H9 (cell line): ENCODE measurements at regions not wholly inside any gene's neighbourhood (a gene's known extent, or its start where the extent isn't known, plus 50 kb on each side); places are given as distances from the start of the nearest gene placed in this dataset.

Experiments
- DNase-seq: peaks from one replicate; pipeline ENCODE4 v3.0.0-alpha.2; 2017
- H2AFZ ChIP-seq: one replicate; pipeline ENCODE4 v1.6.1; 2013; ENCODE audit warnings: mild to moderate bottlenecking, low read length, control low read depth, moderate library complexity
- H2AK5ac ChIP-seq: 2 replicates; pipeline ENCODE4 v1.6.1; 2013; ENCODE audit warnings: low read length, control low read depth, mixed read lengths; ENCODE audit not compliant: insufficient read length
- H2BK120ac ChIP-seq: one replicate; pipeline ENCODE4 v1.6.1; 2013; ENCODE audit warnings: low read depth, mild to moderate bottlenecking, low read length, control low read depth, inconsistent platforms; ENCODE audit not compliant: poor library complexity, severe bottlenecking
- H2BK12ac ChIP-seq: 2 replicates; pipeline ENCODE4 v1.6.1; 2013; ENCODE audit warnings: low read length, control low read depth, mixed read lengths, low read depth; ENCODE audit not compliant: insufficient read length
- H2BK15ac ChIP-seq: 2 replicates; pipeline ENCODE4 v1.6.1; 2013; ENCODE audit warnings: low read depth, low read length, control low read depth
- H2BK20ac ChIP-seq: one replicate; pipeline ENCODE4 v1.6.1; 2013; ENCODE audit warnings: low read depth, mild to moderate bottlenecking, low read length, control low read depth, inconsistent platforms; ENCODE audit not compliant: poor library complexity, severe bottlenecking
- H2BK5ac ChIP-seq: 2 replicates; pipeline ENCODE4 v1.6.1; 2013; ENCODE audit warnings: low read length, control low read depth, mixed read lengths; ENCODE audit not compliant: insufficient read length
- H3K14ac ChIP-seq: 2 replicates; pipeline ENCODE4 v1.6.1; 2013; ENCODE audit warnings: low read length, control low read depth; ENCODE audit not compliant: insufficient read depth
- H3K18ac ChIP-seq: 2 replicates; pipeline ENCODE4 v1.6.1; 2013; ENCODE audit warnings: low read depth, mild to moderate bottlenecking, mixed read lengths, low read length, control low read depth; ENCODE audit not compliant: insufficient read length
- H3K23ac ChIP-seq: 2 replicates; pipeline ENCODE4 v1.6.1; 2013; ENCODE audit warnings: low read length, control low read depth, mixed read lengths, low read depth; ENCODE audit not compliant: insufficient read length
- H3K23me2 ChIP-seq: 2 replicates; pipeline ENCODE4 v1.6.1; 2013; ENCODE audit warnings: low read depth, mild to moderate bottlenecking, mixed read lengths, low read length, control low read depth; ENCODE audit not compliant: insufficient read length, poor library complexity, severe bottlenecking
- H3K27ac ChIP-seq: 2 replicates; pipeline ENCODE4 v1.5.1; 2013; ENCODE audit warnings: low read length, control low read depth, mixed read lengths, low read depth; ENCODE audit not compliant: insufficient read length
- H3K27me3 ChIP-seq: 2 replicates; pipeline ENCODE4 v1.6.1; 2013; ENCODE audit warnings: low read length, control low read depth, inconsistent platforms; ENCODE audit not compliant: insufficient read depth
- H3K4ac ChIP-seq: 2 replicates; pipeline ENCODE4 v1.6.1; 2013; ENCODE audit warnings: low read depth, mild to moderate bottlenecking, control low read depth, inconsistent platforms, low read length, moderate library complexity
- H3K4me1 ChIP-seq: 2 replicates; pipeline ENCODE4 v1.6.1; 2013; ENCODE audit warnings: low read length, control low read depth, inconsistent platforms; ENCODE audit not compliant: insufficient read depth
- H3K4me2 ChIP-seq: 2 replicates; pipeline ENCODE4 v1.6.1; 2013; ENCODE audit warnings: low read length, control low read depth, mixed read lengths; ENCODE audit not compliant: insufficient read length, insufficient read depth
- H3K56ac ChIP-seq: 2 replicates; pipeline ENCODE4 v1.6.1; 2013; ENCODE audit warnings: low read depth, mild to moderate bottlenecking, mixed read lengths, low read length, control low read depth; ENCODE audit not compliant: insufficient read length
- H3K79me1 ChIP-seq: 2 replicates; pipeline ENCODE4 v1.6.1; 2013; ENCODE audit warnings: low read depth, mild to moderate bottlenecking, moderate library complexity, low read length, control low read depth, inconsistent platforms; ENCODE audit not compliant: insufficient read depth, poor library complexity, severe bottlenecking
- H3K79me2 ChIP-seq: 2 replicates; pipeline ENCODE4 v1.6.1; 2013; ENCODE audit warnings: low read length, control low read depth, inconsistent platforms; ENCODE audit not compliant: insufficient read depth
- H3K9ac ChIP-seq: 2 replicates; pipeline ENCODE4 v1.6.1; 2013; ENCODE audit warnings: low read length, control low read depth, mixed read lengths; ENCODE audit not compliant: insufficient read length; ENCODE audit errors: extremely low read depth
- H3K9me3 ChIP-seq: one replicate; pipeline ENCODE4 v1.6.1; 2013; ENCODE audit warnings: low read depth, low read length, inconsistent platforms; ENCODE audit not compliant: control insufficient read depth
- H3T11ph ChIP-seq: one replicate; pipeline ENCODE4 v1.6.1; 2013; ENCODE audit warnings: mild to moderate bottlenecking, low read length, control low read depth, inconsistent platforms
- H4K20me1 ChIP-seq: one replicate; pipeline ENCODE4 v1.6.1; 2013; ENCODE audit not compliant: control insufficient read depth, insufficient read length, insufficient read depth
- H4K5ac ChIP-seq: 2 replicates; pipeline ENCODE4 v1.6.1; 2013; ENCODE audit warnings: low read depth, mild to moderate bottlenecking, mixed read lengths, low read length, control low read depth; ENCODE audit not compliant: insufficient read length
- H4K8ac ChIP-seq: replicated peaks from 2 replicates; pipeline ENCODE4 v1.6.1; 2013; ENCODE audit warnings: low read length, control low read depth, mixed read lengths, low read depth; ENCODE audit not compliant: insufficient read length
- H4K91ac ChIP-seq: 2 replicates; pipeline ENCODE4 v1.6.1; 2013; ENCODE audit warnings: low read depth, mild to moderate bottlenecking, moderate library complexity, mixed read lengths, low read length, control low read depth; ENCODE audit not compliant: insufficient read length
- H3K27ac Mint-ChIP-seq, 3 experiments: 2 replicates in 2 of 3; 3 replicates in 1 of 3; pipeline ENCODE4 v1.8.0; 2020 to 2021; ENCODE audit warnings: mixed read lengths in 3 of 3, mild to moderate bottlenecking in 1 of 3, moderate library complexity in 1 of 3
- H3K27me3 Mint-ChIP-seq: 2 replicates; pipeline ENCODE4 v1.8.0; 2021; ENCODE audit warnings: low read depth, mild to moderate bottlenecking, moderate library complexity, mixed read lengths
- H3K36me3 Mint-ChIP-seq, 3 experiments: 2 replicates in 2 of 3; 3 replicates in 1 of 3; pipeline ENCODE4 v1.8.0; 2020 to 2021; ENCODE audit warnings: low read depth in 3 of 3, mixed read lengths in 3 of 3; ENCODE audit not compliant: insufficient read depth in 1 of 3
- H3K4me1 Mint-ChIP-seq, 2 experiments: 2 replicates each; pipeline ENCODE4 v1.8.0; 2020; ENCODE audit warnings: mixed read lengths in 2 of 2
- H3K4me3 Mint-ChIP-seq, 2 experiments: 2 replicates in 1 of 2; 3 replicates in 1 of 2; pipeline ENCODE4 v1.8.0; 2020 to 2021; ENCODE audit warnings: mild to moderate bottlenecking in 2 of 2, mixed read lengths in 2 of 2, moderate library complexity in 1 of 2
- H3K9me3 Mint-ChIP-seq, 2 experiments: 2 replicates in 1 of 2; 3 replicates in 1 of 2; pipeline ENCODE4 v1.8.0; 2020; ENCODE audit warnings: mild to moderate bottlenecking in 2 of 2, mixed read lengths in 2 of 2, moderate library complexity in 1 of 2
- WGBS: extraction: QIAGEN DNeasy Blood & Tissue Kit; methylation state at CpG from one replicate; pipeline ENCODE4 v1.1.7; 2013; ENCODE audit warnings: missing lambda C conversion rate, low lambda C conversion rate, mixed read lengths; ENCODE audit not compliant: insufficient read length; ENCODE audit errors: extremely low coverage; 5-methylcytosine and 5-hydroxymethylcytosine counted together
- TF ChIP-seq, protein P1 (sequence below): fragments of 200-600 bp; sonication (generic); conservative IDR thresholded peaks from 3 replicates; pipeline ENCODE4 v1.8.0; 2021; ENCODE audit warnings: antibody characterized with exemption, mild to moderate bottlenecking

DNA sequence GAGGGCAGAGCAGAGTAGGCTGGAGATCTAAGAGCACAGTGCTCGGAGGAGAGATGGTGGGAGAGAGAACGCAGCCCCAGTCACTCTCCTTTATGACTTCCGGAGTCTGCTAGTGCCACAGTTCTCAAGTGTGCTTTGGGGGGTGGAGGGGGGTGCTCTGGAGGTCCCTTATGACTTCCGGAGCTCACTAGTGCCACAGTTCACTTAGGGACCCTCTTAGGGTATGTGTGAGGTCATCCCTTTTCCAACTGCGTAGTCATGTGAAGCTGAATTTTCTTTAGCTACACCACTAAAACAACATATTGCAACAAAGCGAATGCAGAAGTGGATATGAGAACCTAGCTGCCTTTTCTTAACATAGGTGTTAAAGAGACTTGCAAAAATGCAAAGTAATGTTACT is 153.7 kb upstream of the KCTD1 start:
- H3K23ac ChIP-seq: no peak overlapping the region
- no peak overlapping the region for H2AK5ac ChIP-seq
- no peak overlapping the region for H4K5ac ChIP-seq
- no peak overlapping the region for H3K4me3 Mint-ChIP-seq
- no peaks in the 10 kb centered on the region; a peak in 2 of 5 replicates for H3K9me3 Mint-ChIP-seq
- no peak overlapping the region for H2BK12ac ChIP-seq
- H3K4me2 ChIP-seq: no peak overlapping the region
- H2BK20ac ChIP-seq: no peak overlapping the region
- TF ChIP-seq, protein P1, sequence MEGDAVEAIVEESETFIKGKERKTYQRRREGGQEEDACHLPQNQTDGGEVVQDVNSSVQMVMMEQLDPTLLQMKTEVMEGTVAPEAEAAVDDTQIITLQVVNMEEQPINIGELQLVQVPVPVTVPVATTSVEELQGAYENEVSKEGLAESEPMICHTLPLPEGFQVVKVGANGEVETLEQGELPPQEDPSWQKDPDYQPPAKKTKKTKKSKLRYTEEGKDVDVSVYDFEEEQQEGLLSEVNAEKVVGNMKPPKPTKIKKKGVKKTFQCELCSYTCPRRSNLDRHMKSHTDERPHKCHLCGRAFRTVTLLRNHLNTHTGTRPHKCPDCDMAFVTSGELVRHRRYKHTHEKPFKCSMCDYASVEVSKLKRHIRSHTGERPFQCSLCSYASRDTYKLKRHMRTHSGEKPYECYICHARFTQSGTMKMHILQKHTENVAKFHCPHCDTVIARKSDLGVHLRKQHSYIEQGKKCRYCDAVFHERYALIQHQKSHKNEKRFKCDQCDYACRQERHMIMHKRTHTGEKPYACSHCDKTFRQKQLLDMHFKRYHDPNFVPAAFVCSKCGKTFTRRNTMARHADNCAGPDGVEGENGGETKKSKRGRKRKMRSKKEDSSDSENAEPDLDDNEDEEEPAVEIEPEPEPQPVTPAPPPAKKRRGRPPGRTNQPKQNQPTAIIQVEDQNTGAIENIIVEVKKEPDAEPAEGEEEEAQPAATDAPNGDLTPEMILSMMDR: no peak
- no peaks in the 10 kb centered on the region for H3K23me2 ChIP-seq
- H3K4ac ChIP-seq: no peak overlapping the region
- H4K8ac ChIP-seq: no peak overlapping the region
- H2AFZ ChIP-seq: no peak overlapping the region
- H3K14ac ChIP-seq: no peak overlapping the region
- H3K27me3 ChIP-seq: peaks cover 22% of the 10 kb centered on the region; the same call in 1 of the 2 replicates
- no peaks in the 10 kb centered on the region for H4K20me1 ChIP-seq
- H3K9me3 ChIP-seq: no peaks in the 10 kb centered on the region
- H3K27ac Mint-ChIP-seq: no peak overlapping the region
- H3K18ac ChIP-seq: no peak overlapping the region
- H3K36me3 Mint-ChIP-seq: no peaks in the 10 kb centered on the region
- H3K79me1 ChIP-seq: no peaks in the 10 kb centered on the region
- H3K9ac ChIP-seq: no peak overlapping the region
- no peak overlapping the region for H2BK5ac ChIP-seq
- H3K4me1 ChIP-seq: no peaks in the 10 kb centered on the region; the same call in 1 of the 2 replicates
- no peak overlapping the region for H3K27ac ChIP-seq
- H3K56ac ChIP-seq: no peak overlapping the region
- peaks cover 0 to 18% of the 10 kb centered on the region in 2 experiments; a peak in 3 of 4 replicates for H3K4me1 Mint-ChIP-seq
- H2BK15ac ChIP-seq: no peak overlapping the region
- no CpG with 5 or more reads among the region's 6 CpGs for WGBS
- no peak overlapping the region for H4K91ac ChIP-seq
- no peak for DNase-seq
- peaks cover 47% of the 10 kb centered on the region for H3K27me3 Mint-ChIP-seq
- H3T11ph ChIP-seq: no peak overlapping the region
- no peaks in the 10 kb centered on the region for H3K79me2 ChIP-seq
- no peak overlapping the region for H2BK120ac ChIP-seq
